GM10266 (cell line): ENCODE measurements at regions not wholly inside any gene's neighbourhood (a gene's known extent, or its start where the extent isn't known, plus 50 kb on each side); places are given as distances from the start of the nearest gene placed in this dataset.

ENCODE experiments used
- DNase-seq: peaks from one replicate; pipeline ENCODE4 v3.0.0; 2012; ENCODE audit errors: extremely low spot score
- CTCF ChIP-seq: IDR thresholded peaks from 2 replicates; pipeline ENCODE4 v1.5.1; 2012; ENCODE audit warnings: mild to moderate bottlenecking, low read depth; ENCODE audit not compliant: control insufficient read depth, insufficient read depth; ENCODE audit errors: missing control alignments

- no peak for DNase-seq
- TF ChIP-seq CTCF: no peak
Measured at GRCh38 chr2:88811681-88812080, 120.2 kb downstream of the RPIA start.

DNA sequence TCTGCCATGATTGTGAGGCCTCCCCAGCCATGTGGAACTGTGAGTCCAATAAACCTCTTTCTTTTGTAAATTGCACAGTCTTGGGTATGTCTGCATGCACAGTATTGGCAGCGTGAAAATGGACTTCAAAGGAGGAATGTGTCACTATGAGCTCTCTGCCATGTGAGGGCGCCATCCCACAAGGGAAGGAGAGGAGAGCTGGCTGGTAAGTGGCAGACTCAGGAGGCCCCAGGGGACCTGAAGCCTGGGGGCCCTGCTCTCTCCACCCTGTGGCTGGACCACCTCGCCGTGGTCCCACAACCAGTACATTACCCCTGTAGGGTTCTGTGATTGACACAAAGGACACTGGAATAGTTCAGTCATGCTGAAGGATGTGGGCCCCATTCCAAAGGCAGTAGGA, 122.1 kb downstream of the RPIA start:
- TF ChIP-seq CTCF: peak; percentile 45
- DNase-seq: peak; percentile 28

DNA sequence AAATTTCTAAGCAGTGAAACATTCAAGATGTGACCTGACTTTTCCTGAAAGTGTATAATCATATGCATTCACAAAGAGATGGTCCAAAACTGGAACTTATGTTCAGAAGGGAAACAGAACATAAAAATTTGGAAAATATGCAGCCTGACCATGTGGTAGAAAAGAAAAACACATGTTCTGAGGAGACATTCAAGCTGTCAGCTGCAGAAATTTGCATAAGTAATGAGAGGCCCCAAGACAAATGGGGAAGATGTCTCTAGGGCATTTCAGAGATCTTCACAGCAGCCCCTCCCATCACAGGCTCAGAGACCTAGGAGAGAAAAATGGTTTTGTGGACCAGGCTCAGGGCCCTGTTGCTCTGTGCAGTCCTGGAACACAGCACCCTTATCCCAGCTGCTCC, 123.8 kb downstream of the RPIA start:
- no peak for DNase-seq
- no peak for TF ChIP-seq CTCF

GRCh38 chr2:88815697-88816096, 124.2 kb downstream of the RPIA start:
- no peak for TF ChIP-seq CTCF
- no peak for DNase-seq

GRCh38 chr2:88818381-88818780, 126.9 kb downstream of the RPIA start:
- TF ChIP-seq CTCF: no peak
- no peak for DNase-seq

DNA sequence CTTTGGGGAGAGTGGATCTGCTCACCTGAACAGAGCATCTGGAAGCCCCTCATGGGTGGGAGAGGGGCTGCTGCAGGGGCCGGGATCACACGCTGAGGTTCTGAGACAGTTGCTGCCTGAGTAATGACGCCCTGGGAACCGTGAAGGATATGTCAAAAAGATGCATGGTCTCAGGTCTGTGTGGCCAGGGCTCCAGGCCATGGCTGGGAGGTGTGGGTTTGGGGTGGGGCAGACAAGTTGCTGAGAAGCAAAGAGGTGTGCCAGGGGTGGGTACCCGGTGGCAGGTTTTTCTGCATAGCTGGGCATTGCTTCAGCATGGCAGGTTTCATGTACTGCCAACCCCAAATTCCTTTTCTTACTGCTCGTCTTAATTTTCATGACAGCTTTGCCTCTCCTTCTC, 133.5 kb downstream of the RPIA start:
- DNase-seq: no peak
- no peak for TF ChIP-seq CTCF

GRCh38 chr2:88826399-88826798, 134.9 kb downstream of the RPIA start:
- no peak for DNase-seq
- TF ChIP-seq CTCF: no peak
